ENCODE measurements at regions not wholly inside any gene's neighbourhood (a gene's known extent, or its start where the extent isn't known, plus 50 kb on each side); places are given as distances from the start of the nearest gene placed in this dataset.

GRCh38 chr14:42545636-42546035 lies 939.0 kb downstream of the LRFN5 start:
- no peaks in the 10 kb centered on the region for H3K36me3 Mint-ChIP-seq (ENCODE audit: unreplicated experiment)
- DNase-seq: no peak
- peaks cover 1% of the 10 kb centered on the region for H3K27me3 Mint-ChIP-seq (ENCODE audit: unreplicated experiment)
- no peaks in the 10 kb centered on the region for H3K4me1 Mint-ChIP-seq (ENCODE audit: low read depth, unreplicated experiment)
- no peak overlapping the region for H3K4me3 Mint-ChIP-seq (ENCODE audit: unreplicated experiment)
- H3K27ac Mint-ChIP-seq (ENCODE audit: unreplicated experiment): no peak overlapping the region
- peaks cover 3% of the 10 kb centered on the region for H3K9me3 Mint-ChIP-seq (ENCODE audit: unreplicated experiment)
- no peak for TF ChIP-seq CTCF (IDR thresholded peaks at IDR 0.05; ENCODE audit: partially characterized antibody, unreplicated experiment)

GRCh38 chr14:42541535-42542001 lies 934.9 kb downstream of the LRFN5 start:
- peaks cover 1% of the 10 kb centered on the region for H3K9me3 Mint-ChIP-seq (ENCODE audit: unreplicated experiment)
- no peak for DNase-seq
- H3K36me3 Mint-ChIP-seq (ENCODE audit: unreplicated experiment): no peaks in the 10 kb centered on the region
- no peak overlapping the region for H3K27ac Mint-ChIP-seq (ENCODE audit: unreplicated experiment)
- TF ChIP-seq CTCF (IDR thresholded peaks at IDR 0.05; ENCODE audit: partially characterized antibody, unreplicated experiment): no peak
- H3K4me1 Mint-ChIP-seq (ENCODE audit: low read depth, unreplicated experiment): peaks cover 4% of the 10 kb centered on the region
- no peak overlapping the region for H3K4me3 Mint-ChIP-seq (ENCODE audit: unreplicated experiment)
- H3K27me3 Mint-ChIP-seq (ENCODE audit: unreplicated experiment): peaks cover 1% of the 10 kb centered on the region

- no peak for TF ChIP-seq CTCF (IDR thresholded peaks at IDR 0.05; ENCODE audit: partially characterized antibody, unreplicated experiment)
- Mint-ChIP-seq H3K27me3 (ENCODE audit: unreplicated experiment) (peaks cover 2% of the 10 kb centered on the region), H3K4me3 (ENCODE audit: unreplicated experiment) (no peak overlapping the region), H3K27ac (ENCODE audit: unreplicated experiment) (no peak overlapping the region), H3K36me3 (ENCODE audit: unreplicated experiment) (no peaks in the 10 kb centered on the region), H3K9me3 (ENCODE audit: unreplicated experiment) (no peaks in the 10 kb centered on the region), H3K4me1 (ENCODE audit: low read depth, unreplicated experiment) (peaks cover 4% of the 10 kb centered on the region)
- DNase-seq: no peak
Observed at GRCh38 chr14:42535397-42535796, 928.7 kb downstream of the LRFN5 start.

GRCh38 chr14:42533476-42533875 lies 926.8 kb downstream of the LRFN5 start:
- Mint-ChIP-seq H3K4me1 (ENCODE audit: low read depth, unreplicated experiment) (peaks cover 5% of the 10 kb centered on the region), H3K9me3 (ENCODE audit: unreplicated experiment) (no peaks in the 10 kb centered on the region), H3K27me3 (ENCODE audit: unreplicated experiment) (peaks cover 2% of the 10 kb centered on the region), H3K36me3 (ENCODE audit: unreplicated experiment) (no peaks in the 10 kb centered on the region), H3K27ac (ENCODE audit: unreplicated experiment) (no peak overlapping the region), H3K4me3 (ENCODE audit: unreplicated experiment) (no peak overlapping the region)
- DNase-seq: no peak
- TF ChIP-seq CTCF (IDR thresholded peaks at IDR 0.05; ENCODE audit: partially characterized antibody, unreplicated experiment): no peak

GRCh38 chr14:42532194-42532593 lies 925.5 kb downstream of the LRFN5 start:
- peaks cover 5% of the 10 kb centered on the region for H3K9me3 Mint-ChIP-seq (ENCODE audit: unreplicated experiment)
- H3K4me3 Mint-ChIP-seq (ENCODE audit: unreplicated experiment): no peak overlapping the region
- peaks cover 12% of the 10 kb centered on the region for H3K4me1 Mint-ChIP-seq (ENCODE audit: low read depth, unreplicated experiment)
- no peak for DNase-seq
- no peaks in the 10 kb centered on the region for H3K36me3 Mint-ChIP-seq (ENCODE audit: unreplicated experiment)
- peaks cover 8% of the 10 kb centered on the region for H3K27me3 Mint-ChIP-seq (ENCODE audit: unreplicated experiment)
- no peak overlapping the region for H3K27ac Mint-ChIP-seq (ENCODE audit: unreplicated experiment)
- TF ChIP-seq CTCF (IDR thresholded peaks at IDR 0.05; ENCODE audit: partially characterized antibody, unreplicated experiment): no peak
